ENCODE measurements at regions not wholly inside any gene's neighbourhood (a gene's known extent, or its start where the extent isn't known, plus 50 kb on each side); places are given as distances from the start of the nearest gene placed in this dataset.

DNA sequence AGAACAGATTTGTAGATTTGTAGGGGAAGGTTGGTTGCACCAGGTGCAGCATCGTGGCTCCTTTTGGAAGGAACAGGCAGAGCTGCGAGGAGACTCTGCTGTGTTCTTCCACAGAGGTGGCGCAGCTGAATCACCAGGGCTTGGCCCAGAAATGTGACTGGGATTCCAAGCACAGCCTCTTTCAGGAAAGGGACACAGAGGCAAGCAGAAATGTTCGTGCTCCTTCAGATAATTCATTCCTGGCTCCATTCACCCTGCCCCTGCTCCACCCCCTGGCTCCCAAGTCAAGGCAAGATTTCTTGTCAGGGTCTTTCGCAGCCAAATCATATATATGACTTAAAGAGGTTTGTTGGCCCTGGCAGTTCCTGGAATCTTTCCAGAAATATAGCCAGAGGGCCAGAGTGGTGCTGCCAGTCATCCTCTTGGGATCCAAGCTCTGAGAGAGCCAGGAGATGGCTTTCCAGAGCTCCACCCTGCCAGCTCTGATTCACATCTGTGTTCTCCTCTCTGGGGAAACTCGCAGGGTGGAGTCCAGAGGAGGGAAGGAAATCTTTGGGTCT lies 203.9 kb upstream of the TANK start:
- no peak for TF ChIP-seq CTCF (IDR thresholded peaks at IDR 0.05; ENCODE audit: borderline replicate concordance, extremely low read depth, insufficient read depth)
- H3K27me3 ChIP-seq (ENCODE audit: control insufficient read depth, insufficient read depth, low read length), result no peaks in the 10 kb centered on the region
- intact Hi-C loops (cut with DNase I), result no loop called here
- DNase-seq, result no peak
- H3K9me3 ChIP-seq (ENCODE audit: control insufficient read depth in 2 of 3, insufficient read depth in 1 of 3, low read length in 3 of 3), result no peaks in the 10 kb centered on the region
- H3K27ac ChIP-seq (ENCODE audit: low read depth in 2 of 2, low read length in 2 of 2), result no peak overlapping the region
- H3K4me1 ChIP-seq (ENCODE audit: control insufficient read depth in 2 of 3, insufficient read depth in 2 of 3, low read depth in 1 of 3, low read length in 3 of 3), result peaks cover 0 to 4% (median 0%) of the 10 kb centered on the region in 3 donors
- H3K9ac ChIP-seq (ENCODE audit: low read length in 3 of 3), result no peak overlapping the region
- FAIRE-seq, result no peak
- H3K4me3 ChIP-seq (ENCODE audit: low read length in 3 of 3), result no peak overlapping the region
- H3K36me3 ChIP-seq (ENCODE audit: control insufficient read depth in 2 of 3, insufficient read depth in 3 of 3, low read length in 3 of 3), result no peaks in the 10 kb centered on the region

DNA sequence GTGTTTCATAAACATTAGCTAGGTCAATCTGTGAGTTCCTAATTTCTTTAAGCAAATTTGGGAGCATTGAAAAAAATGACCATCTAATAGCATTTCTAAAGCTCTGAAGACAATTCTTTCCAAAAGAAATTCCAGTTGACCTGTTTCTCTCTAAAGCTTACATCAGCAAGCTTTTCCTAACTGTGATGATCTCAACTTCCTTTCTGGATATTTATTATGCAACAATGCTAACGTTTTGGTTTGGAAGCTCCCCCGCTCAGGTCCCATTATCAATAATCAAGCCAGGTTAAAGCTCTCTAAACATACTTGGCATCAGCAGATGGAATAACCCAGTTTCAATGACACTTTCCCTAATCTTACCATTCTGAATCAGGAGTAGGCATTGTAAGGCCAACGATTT lies 196.3 kb upstream of the TANK start:
- Histone ChIP-seq H3K36me3 (ENCODE audit: control insufficient read depth in 2 of 3, insufficient read depth in 3 of 3, low read length in 3 of 3) (no peaks in the 10 kb centered on the region), H3K27me3 (ENCODE audit: control insufficient read depth, insufficient read depth, low read length) (no peaks in the 10 kb centered on the region), H3K9me3 (ENCODE audit: control insufficient read depth in 2 of 3, insufficient read depth in 1 of 3, low read length in 3 of 3) (no peaks in the 10 kb centered on the region), H3K4me3 (ENCODE audit: low read length in 3 of 3) (no peak overlapping the region), H3K27ac (ENCODE audit: low read depth in 2 of 2, low read length in 2 of 2) (no peak overlapping the region), H3K9ac (ENCODE audit: low read length in 3 of 3) (no peak overlapping the region), H3K4me1 (ENCODE audit: control insufficient read depth in 2 of 3, insufficient read depth in 2 of 3, low read depth in 1 of 3, low read length in 3 of 3) (no peaks in the 10 kb centered on the region)
- FAIRE-seq (no peak), DNase-seq (no peak)
- intact Hi-C loops (cut with DNase I), result no loop called here
- TF ChIP-seq CTCF (IDR thresholded peaks at IDR 0.05; ENCODE audit: borderline replicate concordance, extremely low read depth, insufficient read depth), result no peak

DNA sequence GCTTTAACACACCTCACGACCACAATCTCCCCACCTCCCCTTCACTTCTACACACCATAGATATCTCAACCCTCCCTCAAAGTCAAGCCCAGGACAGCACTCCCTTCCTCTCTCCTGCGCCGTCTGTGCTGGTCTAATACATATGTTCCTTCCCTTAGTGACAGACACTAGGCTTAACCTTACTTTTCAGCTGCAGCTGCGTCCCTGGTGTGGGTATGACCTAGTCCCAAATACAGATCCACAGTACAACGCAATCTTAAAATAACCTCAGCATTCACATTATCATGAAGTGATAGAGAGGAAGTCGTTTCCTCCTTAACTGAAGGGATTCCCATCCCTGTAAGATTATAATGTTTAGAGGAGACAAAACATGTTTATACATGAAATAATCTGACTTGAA lies 192.7 kb upstream of the TANK start:
- Histone ChIP-seq H3K9me3 (ENCODE audit: control insufficient read depth in 2 of 3, insufficient read depth in 1 of 3, low read length in 3 of 3) (no peaks in the 10 kb centered on the region), H3K9ac (ENCODE audit: low read length in 3 of 3) (no peak overlapping the region), H3K36me3 (ENCODE audit: control insufficient read depth in 2 of 3, insufficient read depth in 3 of 3, low read length in 3 of 3) (no peaks in the 10 kb centered on the region), H3K27ac (ENCODE audit: low read depth in 2 of 2, low read length in 2 of 2) (peak overlapping the region in 1 of 2 donors; percentile 38), H3K27me3 (ENCODE audit: control insufficient read depth, insufficient read depth, low read length) (no peaks in the 10 kb centered on the region), H3K4me1 (ENCODE audit: control insufficient read depth in 2 of 3, insufficient read depth in 2 of 3, low read depth in 1 of 3, low read length in 3 of 3) (no peaks in the 10 kb centered on the region), H3K4me3 (ENCODE audit: low read length in 3 of 3) (no peak overlapping the region)
- no peak for TF ChIP-seq CTCF (IDR thresholded peaks at IDR 0.05; ENCODE audit: borderline replicate concordance, extremely low read depth, insufficient read depth)
- FAIRE-seq (no peak), DNase-seq (no peak)
- intact Hi-C loops (cut with DNase I), result no loop called here

- no peak for TF ChIP-seq CTCF (IDR thresholded peaks at IDR 0.05; ENCODE audit: borderline replicate concordance, extremely low read depth, insufficient read depth)
- no peak overlapping the region for H3K9ac ChIP-seq (ENCODE audit: low read length in 3 of 3)
- no peak for FAIRE-seq
- no peak overlapping the region for H3K27ac ChIP-seq (ENCODE audit: low read depth in 2 of 2, low read length in 2 of 2)
- intact Hi-C loops (cut with DNase I), result no loop called here
- no peaks in the 10 kb centered on the region for H3K4me1 ChIP-seq (ENCODE audit: control insufficient read depth in 2 of 3, insufficient read depth in 2 of 3, low read depth in 1 of 3, low read length in 3 of 3)
- no peak overlapping the region for H3K4me3 ChIP-seq (ENCODE audit: low read length in 3 of 3)
- DNase-seq, result no peak
- H3K27me3 ChIP-seq (ENCODE audit: control insufficient read depth, insufficient read depth, low read length), result no peaks in the 10 kb centered on the region
- H3K36me3 ChIP-seq (ENCODE audit: control insufficient read depth in 2 of 3, insufficient read depth in 3 of 3, low read length in 3 of 3), result no peaks in the 10 kb centered on the region
- no peaks in the 10 kb centered on the region for H3K9me3 ChIP-seq (ENCODE audit: control insufficient read depth in 2 of 3, insufficient read depth in 1 of 3, low read length in 3 of 3)
Measured at GRCh38 chr2:160968183-160968582, 192.0 kb upstream of the TANK start.
